ENCODE measurements at regions not wholly inside any gene's neighbourhood (a gene's known extent, or its start where the extent isn't known, plus 50 kb on each side); places are given as distances from the start of the nearest gene placed in this dataset.

GRCh38 chr3:59660852-59661625 is 611.2 kb upstream of the CFAP20DC start:
- Histone ChIP-seq H3K27me3 (ENCODE audit: control insufficient read depth, insufficient read depth, low read length) (peaks cover 4% of the 10 kb centered on the region), H3K9me3 (ENCODE audit: control insufficient read depth, low read length) (no peaks in the 10 kb centered on the region), H3K36me3 (ENCODE audit: control insufficient read depth, insufficient read depth, low read length) (no peaks in the 10 kb centered on the region), H3K4me3 (ENCODE audit: low read length) (no peak overlapping the region), H3K9ac (ENCODE audit: low read length) (no peak overlapping the region), H3K4me1 (ENCODE audit: control insufficient read depth, insufficient read depth, low read length) (peaks cover 32% of the 10 kb centered on the region)

GRCh38 chr3:59660376-59660775 is 610.6 kb upstream of the CFAP20DC start:
- Histone ChIP-seq H3K27me3 (ENCODE audit: control insufficient read depth, insufficient read depth, low read length) (peaks cover 4% of the 10 kb centered on the region), H3K9me3 (ENCODE audit: control insufficient read depth, low read length) (no peaks in the 10 kb centered on the region), H3K4me1 (ENCODE audit: control insufficient read depth, insufficient read depth, low read length) (peaks cover 32% of the 10 kb centered on the region), H3K9ac (ENCODE audit: low read length) (no peak overlapping the region), H3K36me3 (ENCODE audit: control insufficient read depth, insufficient read depth, low read length) (no peaks in the 10 kb centered on the region), H3K4me3 (ENCODE audit: low read length) (no peak overlapping the region)

DNA sequence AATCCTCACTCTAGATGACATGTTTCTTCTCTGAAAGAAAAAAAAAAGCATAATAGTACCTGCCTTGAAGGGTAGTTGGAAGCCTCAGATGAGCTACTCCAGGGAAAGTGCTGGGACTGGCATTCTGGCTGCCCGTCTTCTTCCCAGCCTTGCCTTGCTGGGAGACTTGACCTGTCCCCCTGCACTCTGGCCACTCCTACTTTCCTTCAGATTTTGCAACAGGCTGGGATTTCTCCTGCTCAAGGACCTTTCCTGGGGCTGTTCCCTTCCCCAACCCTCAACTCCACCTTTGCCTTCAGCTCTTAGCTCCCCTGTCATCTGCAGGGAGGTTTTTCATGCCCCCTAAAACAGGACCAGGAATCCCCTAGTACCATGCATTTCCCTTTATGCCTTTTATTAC is 609.9 kb upstream of the CFAP20DC start:
- H3K36me3 ChIP-seq (ENCODE audit: control insufficient read depth, insufficient read depth, low read length), result no peaks in the 10 kb centered on the region
- no peaks in the 10 kb centered on the region for H3K9me3 ChIP-seq (ENCODE audit: control insufficient read depth, low read length)
- H3K9ac ChIP-seq (ENCODE audit: low read length), result no peak overlapping the region
- peaks cover 4% of the 10 kb centered on the region for H3K27me3 ChIP-seq (ENCODE audit: control insufficient read depth, insufficient read depth, low read length)
- peaks cover 30% of the 10 kb centered on the region for H3K4me1 ChIP-seq (ENCODE audit: control insufficient read depth, insufficient read depth, low read length)
- H3K4me3 ChIP-seq (ENCODE audit: low read length), result no peak overlapping the region

DNA sequence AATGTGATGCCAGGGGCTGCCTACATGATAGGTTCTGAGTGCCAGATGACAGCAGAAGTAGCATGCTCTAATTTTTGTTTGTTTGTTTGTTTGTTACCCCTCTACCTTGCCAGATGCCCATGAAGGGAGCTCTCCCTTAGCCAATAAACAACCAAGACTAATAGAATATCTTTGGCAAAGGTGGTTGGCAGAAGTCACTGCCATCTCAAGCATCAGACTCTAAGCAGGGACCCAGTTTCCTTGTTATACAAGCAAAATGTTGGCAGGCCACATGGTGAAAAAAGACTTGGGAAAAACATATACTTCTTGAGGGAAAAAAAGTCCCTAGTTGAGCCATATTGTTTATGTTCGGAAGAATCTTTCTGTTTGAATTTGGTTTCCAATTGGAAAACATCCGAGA is 609.0 kb upstream of the CFAP20DC start:
- peaks cover 4% of the 10 kb centered on the region for H3K27me3 ChIP-seq (ENCODE audit: control insufficient read depth, insufficient read depth, low read length)
- H3K4me1 ChIP-seq (ENCODE audit: control insufficient read depth, insufficient read depth, low read length), result peaks cover 23% of the 10 kb centered on the region
- no peaks in the 10 kb centered on the region for H3K36me3 ChIP-seq (ENCODE audit: control insufficient read depth, insufficient read depth, low read length)
- no peak overlapping the region for H3K9ac ChIP-seq (ENCODE audit: low read length)
- no peak overlapping the region for H3K4me3 ChIP-seq (ENCODE audit: low read length)
- H3K9me3 ChIP-seq (ENCODE audit: control insufficient read depth, low read length), result no peaks in the 10 kb centered on the region

GRCh38 chr3:59658274-59658673 is 608.4 kb upstream of the CFAP20DC start:
- Histone ChIP-seq H3K9ac (ENCODE audit: low read length) (no peak overlapping the region), H3K4me3 (ENCODE audit: low read length) (no peak overlapping the region), H3K9me3 (ENCODE audit: control insufficient read depth, low read length) (no peaks in the 10 kb centered on the region), H3K36me3 (ENCODE audit: control insufficient read depth, insufficient read depth, low read length) (no peaks in the 10 kb centered on the region), H3K27me3 (ENCODE audit: control insufficient read depth, insufficient read depth, low read length) (peaks cover 4% of the 10 kb centered on the region), H3K4me1 (ENCODE audit: control insufficient read depth, insufficient read depth, low read length) (peaks cover 23% of the 10 kb centered on the region)

- peaks cover 12% of the 10 kb centered on the region for H3K4me1 ChIP-seq (ENCODE audit: control insufficient read depth, insufficient read depth, low read length)
- H3K27me3 ChIP-seq (ENCODE audit: control insufficient read depth, insufficient read depth, low read length), result peaks cover 4% of the 10 kb centered on the region
- no peak overlapping the region for H3K4me3 ChIP-seq (ENCODE audit: low read length)
- no peaks in the 10 kb centered on the region for H3K9me3 ChIP-seq (ENCODE audit: control insufficient read depth, low read length)
- H3K9ac ChIP-seq (ENCODE audit: low read length), result no peak overlapping the region
- no peaks in the 10 kb centered on the region for H3K36me3 ChIP-seq (ENCODE audit: control insufficient read depth, insufficient read depth, low read length)
Measured at GRCh38 chr3:59655418-59656015, 605.7 kb upstream of the CFAP20DC start.

GRCh38 chr3:59654480-59655417 is 604.9 kb upstream of the CFAP20DC start:
- Histone ChIP-seq H3K27me3 (ENCODE audit: control insufficient read depth, insufficient read depth, low read length) (peaks cover 3% of the 10 kb centered on the region), H3K9ac (ENCODE audit: low read length) (no peak overlapping the region), H3K36me3 (ENCODE audit: control insufficient read depth, insufficient read depth, low read length) (no peaks in the 10 kb centered on the region), H3K9me3 (ENCODE audit: control insufficient read depth, low read length) (no peaks in the 10 kb centered on the region), H3K4me1 (ENCODE audit: control insufficient read depth, insufficient read depth, low read length) (peaks cover 4% of the 10 kb centered on the region), H3K4me3 (ENCODE audit: low read length) (no peak overlapping the region)

DNA sequence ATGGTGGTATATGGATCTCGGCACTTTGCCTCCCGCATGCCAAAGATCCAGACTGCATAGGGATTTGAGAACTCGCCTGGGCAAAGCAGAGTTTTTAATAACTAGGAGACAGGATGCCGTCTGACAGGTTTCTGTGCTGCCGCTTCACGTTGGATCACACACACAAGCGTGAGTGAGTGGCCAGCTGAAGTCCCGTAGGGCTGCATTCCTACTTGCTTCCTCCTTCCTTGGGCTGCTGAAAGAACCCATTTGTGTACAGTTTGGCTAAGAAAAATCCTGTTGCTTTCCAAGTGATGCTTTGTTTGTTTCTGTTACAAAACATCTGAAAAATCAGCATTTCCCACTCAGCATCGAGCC is 604.3 kb upstream of the CFAP20DC start:
- H3K36me3 ChIP-seq (ENCODE audit: control insufficient read depth, insufficient read depth, low read length), result no peaks in the 10 kb centered on the region
- H3K27me3 ChIP-seq (ENCODE audit: control insufficient read depth, insufficient read depth, low read length), result no peaks in the 10 kb centered on the region
- H3K9me3 ChIP-seq (ENCODE audit: control insufficient read depth, low read length), result no peaks in the 10 kb centered on the region
- no peak overlapping the region for H3K4me3 ChIP-seq (ENCODE audit: low read length)
- no peaks in the 10 kb centered on the region for H3K4me1 ChIP-seq (ENCODE audit: control insufficient read depth, insufficient read depth, low read length)
- no peak overlapping the region for H3K9ac ChIP-seq (ENCODE audit: low read length)

DNA sequence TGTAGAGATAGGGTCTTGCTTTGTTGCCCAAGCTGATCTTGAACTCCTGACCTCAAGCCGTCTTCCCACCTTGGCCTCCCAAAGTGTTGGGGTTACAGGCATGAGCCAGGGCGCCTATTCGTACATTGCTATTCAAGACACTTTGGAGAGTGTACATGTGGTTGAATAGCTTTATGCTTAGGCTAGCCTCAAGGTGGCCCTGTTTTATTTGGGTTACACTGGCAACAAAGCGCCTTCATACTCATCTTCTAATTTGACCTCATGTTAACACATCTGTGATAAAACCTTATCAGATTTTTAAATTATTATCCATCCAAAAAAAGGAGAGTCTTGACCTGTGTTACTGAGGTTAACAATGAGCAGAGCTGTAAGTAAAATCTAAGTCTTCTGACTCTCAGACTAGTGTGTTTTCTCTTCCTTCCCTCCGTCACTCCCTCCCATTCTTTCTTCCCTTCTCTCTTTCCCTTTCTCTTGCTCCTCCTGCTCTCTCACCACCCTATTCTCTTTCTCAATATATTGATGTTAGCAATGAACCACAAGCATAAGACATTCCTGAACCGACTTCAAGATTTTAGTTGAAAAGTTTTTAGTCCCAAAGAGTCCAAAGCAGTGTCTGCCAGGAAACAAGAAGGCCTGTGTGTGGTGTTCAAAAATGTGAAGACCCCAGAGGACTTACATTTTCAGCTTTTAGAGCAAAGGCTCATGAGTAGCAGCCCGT is 603.7 kb upstream of the CFAP20DC start:
- Histone ChIP-seq H3K36me3 (ENCODE audit: control insufficient read depth, insufficient read depth, low read length) (no peaks in the 10 kb centered on the region), H3K9ac (ENCODE audit: low read length) (no peak overlapping the region), H3K4me3 (ENCODE audit: low read length) (no peak overlapping the region)

GRCh38 chr3:59644479-59645402 is 594.9 kb upstream of the CFAP20DC start:
- Histone ChIP-seq H3K9ac (ENCODE audit: low read length) (no peak overlapping the region), H3K4me3 (ENCODE audit: low read length) (no peak overlapping the region), H3K9me3 (ENCODE audit: control insufficient read depth, low read length) (no peaks in the 10 kb centered on the region), H3K27me3 (ENCODE audit: control insufficient read depth, insufficient read depth, low read length) (peaks cover 8% of the 10 kb centered on the region), H3K36me3 (ENCODE audit: control insufficient read depth, insufficient read depth, low read length) (no peaks in the 10 kb centered on the region), H3K4me1 (ENCODE audit: control insufficient read depth, insufficient read depth, low read length) (no peaks in the 10 kb centered on the region)

More for the DNA sequence above, 603.7 kb upstream of the CFAP20DC start:
- Histone ChIP-seq H3K27me3 (ENCODE audit: control insufficient read depth, insufficient read depth, low read length) (no peaks in the 10 kb centered on the region), H3K4me1 (ENCODE audit: control insufficient read depth, insufficient read depth, low read length) (no peaks in the 10 kb centered on the region), H3K9me3 (ENCODE audit: control insufficient read depth, low read length) (no peaks in the 10 kb centered on the region)

Measured in mucosa of stomach (tissue), 1 donor.